ENCODE measurements at regions not wholly inside any gene's neighbourhood (a gene's known extent, or its start where the extent isn't known, plus 50 kb on each side); places are given as distances from the start of the nearest gene placed in this dataset.

- TF ChIP-seq CHD1 (IDR thresholded peaks at IDR 0.05; ENCODE audit: low read depth, low read length) (no peak), POLR2AphosphoS5 (IDR thresholded peaks at IDR 0.05; ENCODE audit: low read depth, low read length) (no peak), RBBP5 (IDR thresholded peaks at IDR 0.05; ENCODE audit: borderline replicate concordance, low read depth, low read length) (no peak), SIN3A (conservative IDR thresholded peaks at IDR 0.05 in 1 of 2, IDR thresholded peaks at IDR 0.05 in 1 of 2; ENCODE audit: low read depth in 1 of 2, low read length in 2 of 2) (no peak)
Measured at GRCh38 chr17:77724876-77725615, 233.5 kb upstream of the TNRC6C start (continued).
